ENCODE measurements at regions not wholly inside any gene's neighbourhood (a gene's known extent, or its start where the extent isn't known, plus 50 kb on each side); places are given as distances from the start of the nearest gene placed in this dataset.
"Not testable (repeated sequence)": the region's sequence is repeated elsewhere in the genome, so short reads cannot be mapped to it uniquely, and the experiment has no call there.

GRCh38 chr14:101666264-101666663 is 95.2 kb upstream of the PPP2R5C start:
- Histone ChIP-seq H3K4me1 (no peaks in the 10 kb centered on the region), H3K27me3 (no peaks in the 10 kb centered on the region), H3K9me3 (replicated peaks) (0 out of 2 replicates have a peak, but pooled peaks cover 2% of the 10 kb centered on the region), H3K27ac (no peak overlapping the region), H3K4me3 (no peak overlapping the region), H3K36me3 (no peaks in the 10 kb centered on the region)
- DNase-seq: no peak

- no peaks in the 10 kb centered on the region for H3K4me1 ChIP-seq
- H3K36me3 ChIP-seq: no peaks in the 10 kb centered on the region
- no peaks in the 10 kb centered on the region for H3K27me3 ChIP-seq
- 0 out of 2 replicates have a peak, but pooled peaks cover 2% of the 10 kb centered on the region for H3K9me3 ChIP-seq (replicated peaks)
- H3K4me3 ChIP-seq: no peak overlapping the region
- no peak for DNase-seq
- H3K27ac ChIP-seq: no peak overlapping the region
These were observed 91.9 kb upstream of the PPP2R5C start for GRCh38 chr14:101669629-101670028.

- H3K27ac ChIP-seq: no peak overlapping the region
- H3K9me3 ChIP-seq (replicated peaks): 0 out of 2 replicates have a peak, but pooled peaks cover 2% of the 10 kb centered on the region
- H3K36me3 ChIP-seq: no peaks in the 10 kb centered on the region
- no peaks in the 10 kb centered on the region for H3K27me3 ChIP-seq
- no peaks in the 10 kb centered on the region for H3K4me1 ChIP-seq
- DNase-seq: no peak
- H3K4me3 ChIP-seq: no peak overlapping the region
These were observed 87.6 kb upstream of the PPP2R5C start for GRCh38 chr14:101673873-101674272.

- not testable (repeated sequence) for DNase-seq; H3K36me3 ChIP-seq; H3K27ac ChIP-seq; H3K27me3 ChIP-seq; H3K4me1 ChIP-seq; H3K4me3 ChIP-seq; H3K9me3 ChIP-seq (replicated peaks)
These were observed 85.7 kb upstream of the PPP2R5C start for GRCh38 chr14:101675835-101676234.

- H3K36me3 ChIP-seq; H3K27me3 ChIP-seq; DNase-seq; H3K9me3 ChIP-seq (replicated peaks); H3K4me3 ChIP-seq; H3K27ac ChIP-seq; H3K4me1 ChIP-seq: not testable (repeated sequence)
These were observed 83.6 kb upstream of the PPP2R5C start for GRCh38 chr14:101677912-101678327.

GRCh38 chr14:101681795-101682194 is 79.7 kb upstream of the PPP2R5C start:
- 0 out of 2 replicates have a peak, but pooled peaks cover 4% of the 10 kb centered on the region for H3K27me3 ChIP-seq

GRCh38 chr14:101683365-101683764 is 78.1 kb upstream of the PPP2R5C start:
- no peak overlapping the region for H3K27ac ChIP-seq
- no peak overlapping the region for H3K4me3 ChIP-seq
- DNase-seq: no peak
- no peaks in the 10 kb centered on the region for H3K4me1 ChIP-seq
- 0 out of 2 replicates have a peak, but pooled peaks cover 4% of the 10 kb centered on the region for H3K27me3 ChIP-seq
- H3K9me3 ChIP-seq (replicated peaks): 0 out of 2 replicates have a peak, but pooled peaks cover 2% of the 10 kb centered on the region
- no peaks in the 10 kb centered on the region for H3K36me3 ChIP-seq

More at GRCh38 chr14:101681795-101682194, 79.7 kb upstream of the PPP2R5C start:
- no peaks in the 10 kb centered on the region for H3K9me3 ChIP-seq (replicated peaks)
- no peak for DNase-seq
- H3K4me1 ChIP-seq: no peaks in the 10 kb centered on the region
- no peak overlapping the region for H3K4me3 ChIP-seq
- no peaks in the 10 kb centered on the region for H3K36me3 ChIP-seq
- H3K27ac ChIP-seq: no peak overlapping the region

GRCh38 chr14:101687756-101688546 is 73.6 kb upstream of the PPP2R5C start:
- Histone ChIP-seq H3K36me3 (no peaks in the 10 kb centered on the region), H3K27me3 (no peaks in the 10 kb centered on the region), H3K4me1 (no peaks in the 10 kb centered on the region), H3K27ac (no peak overlapping the region), H3K4me3 (no peak overlapping the region), H3K9me3 (replicated peaks) (0 out of 2 replicates have a peak, but pooled peaks cover 5% of the 10 kb centered on the region)
- no peak for DNase-seq

GRCh38 chr14:101689039-101689501 is 72.4 kb upstream of the PPP2R5C start:
- Histone ChIP-seq H3K36me3 (no peaks in the 10 kb centered on the region), H3K27ac (no peak overlapping the region), H3K4me1 (no peaks in the 10 kb centered on the region), H3K27me3 (no peaks in the 10 kb centered on the region), H3K4me3 (no peak overlapping the region), H3K9me3 (replicated peaks) (0 out of 2 replicates have a peak, but pooled peaks cover 5% of the 10 kb centered on the region)
- no peak for DNase-seq

- not testable (repeated sequence) for H3K4me3 ChIP-seq; H3K27me3 ChIP-seq; DNase-seq; H3K27ac ChIP-seq; H3K9me3 ChIP-seq (replicated peaks); H3K36me3 ChIP-seq; H3K4me1 ChIP-seq
These were observed 71.5 kb upstream of the PPP2R5C start for GRCh38 chr14:101689966-101690365.

- Histone ChIP-seq H3K9me3 (replicated peaks) (no peaks in the 10 kb centered on the region), H3K27ac (no peak overlapping the region), H3K36me3 (no peaks in the 10 kb centered on the region), H3K4me3 (no peak overlapping the region), H3K27me3 (no peaks in the 10 kb centered on the region), H3K4me1 (no peaks in the 10 kb centered on the region)
- DNase-seq: no peak
These were observed 65.8 kb upstream of the PPP2R5C start for GRCh38 chr14:101695659-101696058.

- Histone ChIP-seq H3K36me3 (no peaks in the 10 kb centered on the region), H3K4me1 (peaks cover 3% of the 10 kb centered on the region), H3K27me3 (no peaks in the 10 kb centered on the region), H3K4me3 (no peak overlapping the region), H3K27ac (no peak overlapping the region), H3K9me3 (replicated peaks) (no peaks in the 10 kb centered on the region; the same call in 1 of the 2 replicates)
- no peak for DNase-seq
These were observed 57.4 kb upstream of the PPP2R5C start for GRCh38 chr14:101704140-101704539.

GRCh38 chr14:101705733-101706508 is 55.6 kb upstream of the PPP2R5C start:
- no peak for DNase-seq
- H3K4me1 ChIP-seq: peaks cover 3% of the 10 kb centered on the region
- H3K27ac ChIP-seq: no peak overlapping the region
- no peaks in the 10 kb centered on the region for H3K27me3 ChIP-seq
- no peak overlapping the region for H3K4me3 ChIP-seq
- no peaks in the 10 kb centered on the region for H3K36me3 ChIP-seq
- H3K9me3 ChIP-seq (replicated peaks): no peaks in the 10 kb centered on the region; the same call in 1 of the 2 replicates

- no peak overlapping the region for H3K27ac ChIP-seq
- no peaks in the 10 kb centered on the region for H3K9me3 ChIP-seq (replicated peaks)
- H3K27me3 ChIP-seq: no peaks in the 10 kb centered on the region
- DNase-seq: no peak
- H3K4me1 ChIP-seq: peaks cover 3% of the 10 kb centered on the region
- no peak overlapping the region for H3K4me3 ChIP-seq
- no peaks in the 10 kb centered on the region for H3K36me3 ChIP-seq
These were observed 54.9 kb upstream of the PPP2R5C start for GRCh38 chr14:101706509-101707067.

Data from SJCRH30 (cell line).